ENCODE measurements at regions not wholly inside any gene's neighbourhood (a gene's known extent, or its start where the extent isn't known, plus 50 kb on each side); places are given as distances from the start of the nearest gene placed in this dataset.

DNA sequence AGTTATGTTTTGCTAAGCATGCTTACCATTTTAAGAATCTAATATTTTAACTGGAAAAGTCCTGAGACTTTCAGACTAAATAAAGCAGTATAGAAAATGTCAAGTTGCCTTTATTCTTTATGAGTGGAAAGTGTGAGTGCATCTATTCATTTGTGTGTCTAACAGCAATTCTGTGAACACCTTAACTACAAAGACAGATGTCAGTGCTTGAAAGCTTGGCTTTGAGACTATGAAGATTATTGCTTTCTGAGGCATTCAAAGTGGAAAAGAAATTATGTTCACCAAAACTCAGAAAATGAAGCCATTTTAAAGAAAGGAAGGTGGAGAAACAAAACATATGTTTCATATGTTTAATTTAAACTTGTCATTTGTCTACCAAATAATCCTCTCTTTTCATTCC lies 294.5 kb upstream of the SEMA3C start:
- POLR2A ChIA-PET, result no interaction called here
- Mint-ChIP-seq H3K27ac (no peak overlapping the region), H3K4me3 (no peak overlapping the region), H3K36me3 (ENCODE audit: low read depth) (no peaks in the 10 kb centered on the region), H3K27me3 (no peaks in the 10 kb centered on the region), H3K9me3 (no peaks in the 10 kb centered on the region), H3K4me1 (ENCODE audit: low read depth) (no peaks in the 10 kb centered on the region)
- Histone ChIP-seq H3K9me3 (ENCODE audit: control insufficient read depth in 1 of 2, insufficient read depth in 1 of 2, low read length in 2 of 2) (peaks cover 0 to 5% of the 10 kb centered on the region in 2 experiments), H3K27me3 (ENCODE audit: control insufficient read depth in 1 of 2, insufficient read depth in 2 of 2, low read length in 2 of 2) (no peaks in the 10 kb centered on the region), H3K36me3 (ENCODE audit: insufficient read depth, low read length) (no peaks in the 10 kb centered on the region), H3K4me1 (ENCODE audit: insufficient read depth, low read length) (no peaks in the 10 kb centered on the region), H3K4me3 (ENCODE audit: low read length) (no peak overlapping the region), H3K27ac (ENCODE audit: low read depth in 1 of 2, low read length in 2 of 2) (no peak overlapping the region)
- CTCF ChIA-PET, result no interaction called here
- DNase-seq (no peak), ATAC-seq (ENCODE audit: poor library complexity) (no peak)
- intact Hi-C loops (cut with DNase I, micrococcal nuclease), result no loop called here
- TF ChIP-seq, protein P1, sequence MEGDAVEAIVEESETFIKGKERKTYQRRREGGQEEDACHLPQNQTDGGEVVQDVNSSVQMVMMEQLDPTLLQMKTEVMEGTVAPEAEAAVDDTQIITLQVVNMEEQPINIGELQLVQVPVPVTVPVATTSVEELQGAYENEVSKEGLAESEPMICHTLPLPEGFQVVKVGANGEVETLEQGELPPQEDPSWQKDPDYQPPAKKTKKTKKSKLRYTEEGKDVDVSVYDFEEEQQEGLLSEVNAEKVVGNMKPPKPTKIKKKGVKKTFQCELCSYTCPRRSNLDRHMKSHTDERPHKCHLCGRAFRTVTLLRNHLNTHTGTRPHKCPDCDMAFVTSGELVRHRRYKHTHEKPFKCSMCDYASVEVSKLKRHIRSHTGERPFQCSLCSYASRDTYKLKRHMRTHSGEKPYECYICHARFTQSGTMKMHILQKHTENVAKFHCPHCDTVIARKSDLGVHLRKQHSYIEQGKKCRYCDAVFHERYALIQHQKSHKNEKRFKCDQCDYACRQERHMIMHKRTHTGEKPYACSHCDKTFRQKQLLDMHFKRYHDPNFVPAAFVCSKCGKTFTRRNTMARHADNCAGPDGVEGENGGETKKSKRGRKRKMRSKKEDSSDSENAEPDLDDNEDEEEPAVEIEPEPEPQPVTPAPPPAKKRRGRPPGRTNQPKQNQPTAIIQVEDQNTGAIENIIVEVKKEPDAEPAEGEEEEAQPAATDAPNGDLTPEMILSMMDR (IDR thresholded peaks at IDR 0.05), result no peak

- intact Hi-C loops (cut with DNase I, micrococcal nuclease), result no loop called here
- CTCF ChIA-PET, result no interaction called here
These were observed 293.1 kb upstream of the SEMA3C start for GRCh38 chr7:81211934-81212320.

DNA sequence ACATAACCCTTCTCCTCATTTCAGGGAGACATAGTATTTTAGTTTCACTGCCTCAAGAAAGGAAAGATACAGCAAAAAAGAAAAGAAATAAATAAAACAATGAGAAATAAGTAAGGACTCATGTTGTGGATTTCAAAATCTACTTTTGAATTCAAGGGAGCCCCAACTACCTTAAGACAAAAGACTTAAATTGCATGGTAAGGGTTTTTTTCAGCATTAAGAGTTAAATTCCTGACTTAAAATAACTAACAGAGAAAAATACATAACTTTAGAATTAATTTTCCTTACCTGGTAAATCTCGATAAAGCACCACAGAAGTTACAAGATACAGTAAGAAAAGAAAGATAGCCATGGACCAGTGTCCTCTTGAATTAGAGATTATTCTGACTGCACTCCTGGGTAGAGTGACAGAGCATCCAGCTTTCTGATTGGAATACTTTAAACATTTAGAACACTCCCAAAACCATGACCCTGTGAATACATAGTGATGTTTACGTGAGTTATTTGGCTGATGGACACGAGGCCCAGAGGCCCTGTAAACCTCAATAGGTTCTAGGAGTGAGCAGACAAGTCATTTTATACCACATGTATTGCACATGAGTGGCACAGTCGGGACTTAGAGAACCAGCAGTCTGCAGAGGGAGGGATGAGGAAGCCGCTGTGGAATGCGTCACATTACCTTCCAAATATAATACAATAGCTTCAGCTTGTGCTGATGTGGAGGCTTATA lies 292.5 kb upstream of the SEMA3C start:
- Mint-ChIP-seq H3K4me3 (no peak overlapping the region), H3K27me3 (no peaks in the 10 kb centered on the region), H3K4me1 (ENCODE audit: low read depth) (no peaks in the 10 kb centered on the region), H3K9me3 (no peaks in the 10 kb centered on the region), H3K36me3 (ENCODE audit: low read depth) (no peaks in the 10 kb centered on the region), H3K27ac (no peak overlapping the region)
- no peak overlapping the region for H3K4me3 ChIP-seq (ENCODE audit: low read length)
- H3K27me3 ChIP-seq (ENCODE audit: control insufficient read depth in 1 of 2, insufficient read depth in 2 of 2, low read length in 2 of 2), result no peaks in the 10 kb centered on the region
- no peaks in the 10 kb centered on the region for H3K36me3 ChIP-seq (ENCODE audit: insufficient read depth, low read length)
- DNase-seq, result no peak
- ChIA-PET POLR2A (no interaction called here), CTCF (no interaction called here)
- H3K27ac ChIP-seq (ENCODE audit: low read depth in 1 of 2, low read length in 2 of 2), result no peak overlapping the region
- intact Hi-C loops (cut with DNase I, micrococcal nuclease), result no loop called here
- peaks cover 0 to 5% of the 10 kb centered on the region in 2 experiments for H3K9me3 ChIP-seq (ENCODE audit: control insufficient read depth in 1 of 2, insufficient read depth in 1 of 2, low read length in 2 of 2)
- TF ChIP-seq, protein P1 (IDR thresholded peaks at IDR 0.05), result no peak
- no peaks in the 10 kb centered on the region for H3K4me1 ChIP-seq (ENCODE audit: insufficient read depth, low read length)
- no peak for ATAC-seq (ENCODE audit: poor library complexity)

More at GRCh38 chr7:81211934-81212320, 293.1 kb upstream of the SEMA3C start:
- ATAC-seq (ENCODE audit: poor library complexity), result no peak
- Histone ChIP-seq H3K9me3 (ENCODE audit: control insufficient read depth in 1 of 2, insufficient read depth in 1 of 2, low read length in 2 of 2) (peaks cover 0 to 5% of the 10 kb centered on the region in 2 experiments), H3K27me3 (ENCODE audit: control insufficient read depth in 1 of 2, insufficient read depth in 2 of 2, low read length in 2 of 2) (no peaks in the 10 kb centered on the region), H3K36me3 (ENCODE audit: insufficient read depth, low read length) (no peaks in the 10 kb centered on the region), H3K4me3 (ENCODE audit: low read length) (no peak overlapping the region), H3K27ac (ENCODE audit: low read depth in 1 of 2, low read length in 2 of 2) (no peak overlapping the region), H3K4me1 (ENCODE audit: insufficient read depth, low read length) (no peaks in the 10 kb centered on the region)
- POLR2A ChIA-PET, result no interaction called here
- H3K27ac Mint-ChIP-seq, result no peak overlapping the region
- no peaks in the 10 kb centered on the region for H3K4me1 Mint-ChIP-seq (ENCODE audit: low read depth)
- H3K9me3 Mint-ChIP-seq, result no peaks in the 10 kb centered on the region
- TF ChIP-seq, protein P1 (IDR thresholded peaks at IDR 0.05), result no peak
- H3K4me3 Mint-ChIP-seq, result no peak overlapping the region
- DNase-seq, result no peak
- no peaks in the 10 kb centered on the region for H3K36me3 Mint-ChIP-seq (ENCODE audit: low read depth)
- H3K27me3 Mint-ChIP-seq, result no peaks in the 10 kb centered on the region
